ENCODE measurements at regions not wholly inside any gene's neighbourhood (a gene's known extent, or its start where the extent isn't known, plus 50 kb on each side); places are given as distances from the start of the nearest gene placed in this dataset.
"Not testable (repeated sequence)": the region's sequence is repeated elsewhere in the genome, so short reads cannot be mapped to it uniquely, and the experiment has no call there.

DNA sequence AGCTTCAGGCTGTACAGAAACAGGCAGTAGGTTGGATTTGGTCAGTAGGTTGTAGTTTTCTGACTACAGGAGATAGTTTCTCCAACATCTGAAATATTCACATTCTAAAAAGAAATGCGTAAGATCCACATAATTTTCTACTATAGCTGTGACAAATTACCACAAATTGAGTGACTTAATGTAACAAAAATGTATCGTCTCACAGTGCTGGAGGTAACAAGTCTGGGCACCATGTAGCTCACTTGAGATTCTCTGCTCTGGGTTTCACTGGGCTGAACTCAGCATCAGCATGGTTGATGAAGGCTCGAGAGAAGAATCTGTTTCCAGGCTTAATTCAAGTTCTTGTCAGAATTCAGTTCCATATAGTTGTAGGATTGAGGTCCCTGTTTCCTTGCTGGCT, 350.9 kb upstream of the CCDC179 start:
- H3K4me3 ChIP-seq (ENCODE audit: control insufficient read depth, low read depth, low read length) = no peak overlapping the region
- TF ChIP-seq, protein P1, sequence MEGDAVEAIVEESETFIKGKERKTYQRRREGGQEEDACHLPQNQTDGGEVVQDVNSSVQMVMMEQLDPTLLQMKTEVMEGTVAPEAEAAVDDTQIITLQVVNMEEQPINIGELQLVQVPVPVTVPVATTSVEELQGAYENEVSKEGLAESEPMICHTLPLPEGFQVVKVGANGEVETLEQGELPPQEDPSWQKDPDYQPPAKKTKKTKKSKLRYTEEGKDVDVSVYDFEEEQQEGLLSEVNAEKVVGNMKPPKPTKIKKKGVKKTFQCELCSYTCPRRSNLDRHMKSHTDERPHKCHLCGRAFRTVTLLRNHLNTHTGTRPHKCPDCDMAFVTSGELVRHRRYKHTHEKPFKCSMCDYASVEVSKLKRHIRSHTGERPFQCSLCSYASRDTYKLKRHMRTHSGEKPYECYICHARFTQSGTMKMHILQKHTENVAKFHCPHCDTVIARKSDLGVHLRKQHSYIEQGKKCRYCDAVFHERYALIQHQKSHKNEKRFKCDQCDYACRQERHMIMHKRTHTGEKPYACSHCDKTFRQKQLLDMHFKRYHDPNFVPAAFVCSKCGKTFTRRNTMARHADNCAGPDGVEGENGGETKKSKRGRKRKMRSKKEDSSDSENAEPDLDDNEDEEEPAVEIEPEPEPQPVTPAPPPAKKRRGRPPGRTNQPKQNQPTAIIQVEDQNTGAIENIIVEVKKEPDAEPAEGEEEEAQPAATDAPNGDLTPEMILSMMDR (IDR thresholded peaks at IDR 0.05; ENCODE audit: control insufficient read depth, insufficient read depth, low read depth, low read length, missing control alignments) = no peak
- DNase-seq (ENCODE audit: low read depth) = no peak

DNA sequence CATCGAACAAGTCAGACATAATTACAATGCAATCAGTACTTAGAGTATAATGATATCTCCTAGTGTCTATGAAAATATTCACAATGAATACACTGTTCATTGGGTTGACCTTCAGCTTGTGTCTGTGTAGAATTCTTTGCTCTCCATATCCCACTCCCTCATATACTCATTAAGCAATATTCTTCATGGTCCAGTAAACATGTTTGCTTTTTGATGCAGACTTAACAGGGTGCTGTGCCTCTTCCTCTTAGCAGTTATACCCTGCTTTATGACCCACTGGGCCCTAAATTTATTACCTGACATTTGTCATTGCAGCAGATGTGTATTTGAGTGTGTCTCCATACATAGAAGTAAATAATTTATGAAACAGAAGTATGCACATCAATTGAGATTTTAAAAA, 352.5 kb upstream of the CCDC179 start:
- H3K4me3 ChIP-seq (ENCODE audit: control insufficient read depth, low read depth, low read length) = no peak overlapping the region
- TF ChIP-seq, protein P1 (IDR thresholded peaks at IDR 0.05; ENCODE audit: control insufficient read depth, insufficient read depth, low read depth, low read length, missing control alignments) = no peak
- DNase-seq (ENCODE audit: low read depth) = no peak

DNA sequence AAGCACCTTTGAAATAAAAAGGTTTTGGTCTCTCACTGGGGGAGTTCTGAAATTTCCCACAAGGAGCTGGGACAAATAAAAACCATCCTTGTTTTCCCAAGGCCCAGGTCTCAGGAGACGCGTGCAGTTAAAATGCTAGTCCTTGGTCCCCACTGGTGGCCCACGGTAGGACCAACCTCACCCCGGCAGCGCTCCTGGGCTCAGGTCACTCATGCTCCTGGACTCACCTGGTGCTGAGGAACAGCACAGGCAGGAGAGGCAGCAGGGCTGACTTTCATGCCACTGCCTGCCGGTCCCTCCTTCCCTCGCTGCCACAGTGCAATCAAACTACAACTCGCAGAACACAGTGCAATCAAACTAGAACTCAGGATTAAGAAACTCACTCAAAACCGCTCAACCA, 356.8 kb upstream of the CCDC179 start:
- no peak overlapping the region for H3K4me3 ChIP-seq (ENCODE audit: control insufficient read depth, low read depth, low read length)
- TF ChIP-seq, protein P1 (IDR thresholded peaks at IDR 0.05; ENCODE audit: control insufficient read depth, insufficient read depth, low read depth, low read length, missing control alignments) = no peak
- DNase-seq (ENCODE audit: low read depth) = no peak

DNA sequence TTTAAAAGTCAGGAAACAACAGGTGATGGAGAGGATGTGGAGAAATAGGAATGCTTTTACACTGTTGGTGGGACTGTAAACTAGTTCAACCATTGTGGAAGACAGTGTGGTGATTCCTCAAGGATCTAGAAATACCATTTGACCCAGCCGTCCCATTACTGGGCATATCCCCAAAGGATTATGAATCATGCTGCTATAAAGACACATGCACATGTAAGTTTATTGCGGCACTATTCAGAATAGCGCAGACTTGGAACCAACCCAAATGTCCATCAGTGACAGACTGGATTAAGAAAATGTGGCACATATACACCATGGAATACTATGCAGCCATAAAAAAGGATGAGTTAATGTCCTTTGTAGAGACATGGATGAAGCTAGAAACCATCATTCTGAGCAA, 359.8 kb upstream of the CCDC179 start:
- H3K4me3 ChIP-seq (ENCODE audit: control insufficient read depth, low read depth, low read length); DNase-seq (ENCODE audit: low read depth): not testable (repeated sequence)

DNA sequence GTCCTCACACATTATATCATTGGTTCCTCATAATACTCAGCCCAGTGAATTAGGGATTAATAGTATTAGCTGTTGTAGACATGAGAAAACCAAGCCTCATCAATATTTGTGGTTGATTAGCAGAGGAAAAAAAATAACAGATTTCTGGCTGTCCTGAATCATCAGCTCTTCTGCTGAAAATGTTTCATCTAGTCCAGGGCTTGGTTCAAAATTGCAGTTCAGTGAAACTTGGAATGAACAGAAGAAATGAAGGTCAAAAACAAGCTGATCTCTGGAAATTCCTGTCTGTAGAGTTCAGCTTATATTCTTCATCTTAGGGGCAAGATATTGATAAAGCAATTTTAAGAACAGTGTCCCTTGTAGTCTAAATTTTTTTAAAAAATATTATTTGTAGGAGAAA, 361.1 kb upstream of the CCDC179 start:
- TF ChIP-seq, protein P1 (IDR thresholded peaks at IDR 0.05; ENCODE audit: control insufficient read depth, insufficient read depth, low read depth, low read length, missing control alignments) = no peak
- DNase-seq (ENCODE audit: low read depth) = no peak
- H3K4me3 ChIP-seq (ENCODE audit: control insufficient read depth, low read depth, low read length) = no peak overlapping the region

DNA sequence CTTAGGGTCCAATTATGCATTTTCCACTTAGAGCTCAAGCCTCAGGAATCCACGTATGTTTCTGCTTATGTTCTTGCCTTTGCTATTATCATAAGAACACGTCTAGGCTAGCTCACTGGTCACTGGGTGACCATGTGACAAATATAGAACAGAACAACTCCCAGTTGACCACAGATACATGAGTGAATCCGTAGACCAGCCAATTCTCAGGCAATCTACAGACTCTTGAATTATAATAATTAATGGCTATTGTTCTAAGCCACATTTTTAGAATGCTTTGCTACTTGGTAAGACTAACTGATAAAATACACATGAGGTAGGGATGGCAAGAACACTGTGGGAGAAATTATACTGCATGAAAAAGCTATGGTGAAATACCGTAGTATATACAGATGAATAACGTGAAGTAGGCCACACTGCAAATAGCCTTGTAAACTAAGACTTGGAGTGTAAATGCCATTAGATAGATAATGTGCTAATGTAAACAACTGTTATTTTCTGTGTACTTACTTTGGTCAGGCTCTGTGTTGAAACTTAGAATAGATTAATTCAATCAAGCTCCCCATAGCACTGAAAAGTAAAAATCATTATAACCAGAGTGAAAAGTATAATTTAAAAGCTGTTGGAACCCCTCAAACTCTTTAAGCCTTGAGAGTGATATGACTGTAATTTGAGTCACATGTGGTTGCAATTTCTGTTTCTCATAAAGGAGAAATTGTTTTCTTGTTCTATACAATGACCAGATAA, 366.2 kb upstream of the CCDC179 start:
- TF ChIP-seq, protein P1 (IDR thresholded peaks at IDR 0.05; ENCODE audit: control insufficient read depth, insufficient read depth, low read depth, low read length, missing control alignments) = no peak
- no peak overlapping the region for H3K4me3 ChIP-seq (ENCODE audit: control insufficient read depth, low read depth, low read length)
- no peak for DNase-seq (ENCODE audit: low read depth)

DNA sequence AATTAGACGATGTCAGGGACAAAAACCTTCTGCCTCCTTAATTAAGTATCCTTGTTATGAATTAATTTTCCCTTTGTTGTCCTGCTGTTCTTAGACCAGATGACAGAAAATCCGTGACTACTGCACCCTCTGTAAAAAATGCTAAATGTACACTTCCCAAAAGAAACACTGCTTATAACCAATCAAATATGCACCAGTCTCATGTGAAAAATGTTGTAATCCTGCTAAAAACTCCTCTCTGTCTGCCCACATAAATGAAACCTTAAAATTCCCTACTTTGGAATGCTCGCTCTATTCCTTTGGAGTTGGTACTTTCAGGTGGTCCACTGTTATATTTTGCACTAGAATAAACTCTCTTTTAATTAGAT, 366.8 kb upstream of the CCDC179 start:
- TF ChIP-seq, protein P1 (IDR thresholded peaks at IDR 0.05; ENCODE audit: control insufficient read depth, insufficient read depth, low read depth, low read length, missing control alignments) = no peak
- no peak overlapping the region for H3K4me3 ChIP-seq (ENCODE audit: control insufficient read depth, low read depth, low read length)
- DNase-seq (ENCODE audit: low read depth) = no peak

Measured in AG09309 (cell line).